AG10803 (cell line): ENCODE measurements at regions not wholly inside any gene's neighbourhood (a gene's known extent, or its start where the extent isn't known, plus 50 kb on each side); places are given as distances from the start of the nearest gene placed in this dataset.
A peak's percentile ranks its signal among the peaks of the same experiment; 100 is the strongest.

Experiments used
- DNase-seq: peaks from one replicate; pipeline ENCODE4 v3.0.0; 2010; ENCODE audit warnings: low read depth
- H3K4me3 ChIP-seq: 2 replicates; pipeline ENCODE4 v1.5.1; 2011; ENCODE audit warnings: mild to moderate bottlenecking, low read length, control low read depth
- CTCF ChIP-seq: conservative IDR thresholded peaks from 2 replicates; pipeline ENCODE4 v1.5.1; 2011; ENCODE audit warnings: mild to moderate bottlenecking, low read length, control low read depth, inconsistent platforms

- TF ChIP-seq CTCF = no peak
- H3K4me3 ChIP-seq = no peak overlapping the region
- DNase-seq = no peak
Observed at GRCh38 chr7:17121671-17122070, 176.8 kb upstream of the AHR start.

GRCh38 chr7:17123020-17123419 lies 175.4 kb upstream of the AHR start:
- no peak overlapping the region for H3K4me3 ChIP-seq
- DNase-seq = peak; percentile 93

GRCh38 chr7:17126413-17127268 lies 171.8 kb upstream of the AHR start:
- TF ChIP-seq CTCF = no peak
- no peak overlapping the region for H3K4me3 ChIP-seq
- no peak for DNase-seq

More at GRCh38 chr7:17123020-17123419, 175.4 kb upstream of the AHR start:
- no peak for TF ChIP-seq CTCF

GRCh38 chr7:17129218-17129617 lies 169.2 kb upstream of the AHR start:
- TF ChIP-seq CTCF = no peak
- no peak for DNase-seq
- H3K4me3 ChIP-seq = no peak overlapping the region

GRCh38 chr7:17130281-17131059 lies 168.0 kb upstream of the AHR start:
- no peak for TF ChIP-seq CTCF
- no peak overlapping the region for H3K4me3 ChIP-seq
- DNase-seq = peak; percentile 85

GRCh38 chr7:17131060-17131345 lies 167.4 kb upstream of the AHR start:
- no peak for DNase-seq
- no peak for TF ChIP-seq CTCF
- H3K4me3 ChIP-seq = no peak overlapping the region

- no peak overlapping the region for H3K4me3 ChIP-seq
- DNase-seq = no peak
- no peak for TF ChIP-seq CTCF
Observed at GRCh38 chr7:17131983-17132655, 166.3 kb upstream of the AHR start.
